PFSK-1 (cell line): ENCODE measurements at regions not wholly inside any gene's neighbourhood (a gene's known extent, or its start where the extent isn't known, plus 50 kb on each side); places are given as distances from the start of the nearest gene placed in this dataset.

ENCODE experiments used
- FOXP2 ChIP-seq: optimal IDR thresholded peaks from 2 replicates; pipeline ENCODE3; 2011; ENCODE audit warnings: borderline replicate concordance, control low read depth, inconsistent platforms; ENCODE audit not compliant: insufficient read depth; ENCODE audit errors: extremely low read length, extremely low read depth
- POLR2AphosphoS5 ChIP-seq: IDR thresholded peaks from 2 replicates; pipeline ENCODE4 v1.6.1; 2012; ENCODE audit warnings: low read depth, mild to moderate bottlenecking, control low read depth, low read length, moderate library complexity
- SIN3A ChIP-seq: IDR thresholded peaks from 2 replicates; pipeline ENCODE4 v1.6.1; 2012; ENCODE audit warnings: mild to moderate bottlenecking, low read length, moderate library complexity, borderline replicate concordance; ENCODE audit not compliant: insufficient read depth
- TAF1 ChIP-seq: IDR thresholded peaks from 2 replicates; pipeline ENCODE4 v1.6.1; 2012; ENCODE audit warnings: low read length, control low read depth, borderline replicate concordance; ENCODE audit not compliant: insufficient read depth
- TF ChIP-seq, protein P1 (sequence below), 2 experiments: IDR thresholded peaks; 2 replicates each; pipeline versions ENCODE4 v1.6.1 to v1.8.0; 2011 to 2012; ENCODE audit warnings: low read depth in 2 of 2, low read length in 2 of 2, control low read depth in 1 of 2, inconsistent platforms in 1 of 2, mild to moderate bottlenecking in 1 of 2, moderate library complexity in 1 of 2; ENCODE audit not compliant: insufficient read depth in 1 of 2

DNA sequence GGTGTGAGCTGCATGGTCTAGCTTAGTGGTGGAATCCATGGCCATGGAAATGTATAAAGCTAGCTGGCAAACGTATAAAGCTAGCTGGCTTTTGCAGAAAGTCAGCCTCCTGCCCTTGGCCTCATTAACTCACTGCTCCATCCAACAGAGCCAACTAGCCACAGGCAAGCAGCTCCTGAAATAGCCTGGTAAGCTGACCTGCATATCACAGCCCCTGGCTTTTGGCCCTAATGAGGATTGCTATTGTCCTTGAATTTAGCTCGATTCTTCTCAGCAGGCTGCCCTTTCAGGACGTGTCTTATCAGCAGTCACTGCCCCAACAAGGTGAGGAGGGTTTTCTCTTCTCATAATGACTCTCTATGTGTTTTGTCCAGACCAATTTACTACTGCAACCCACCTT lies 446.8 kb downstream of the WDR72 start:
- no peak for TF ChIP-seq SIN3A
- TF ChIP-seq, protein P1, sequence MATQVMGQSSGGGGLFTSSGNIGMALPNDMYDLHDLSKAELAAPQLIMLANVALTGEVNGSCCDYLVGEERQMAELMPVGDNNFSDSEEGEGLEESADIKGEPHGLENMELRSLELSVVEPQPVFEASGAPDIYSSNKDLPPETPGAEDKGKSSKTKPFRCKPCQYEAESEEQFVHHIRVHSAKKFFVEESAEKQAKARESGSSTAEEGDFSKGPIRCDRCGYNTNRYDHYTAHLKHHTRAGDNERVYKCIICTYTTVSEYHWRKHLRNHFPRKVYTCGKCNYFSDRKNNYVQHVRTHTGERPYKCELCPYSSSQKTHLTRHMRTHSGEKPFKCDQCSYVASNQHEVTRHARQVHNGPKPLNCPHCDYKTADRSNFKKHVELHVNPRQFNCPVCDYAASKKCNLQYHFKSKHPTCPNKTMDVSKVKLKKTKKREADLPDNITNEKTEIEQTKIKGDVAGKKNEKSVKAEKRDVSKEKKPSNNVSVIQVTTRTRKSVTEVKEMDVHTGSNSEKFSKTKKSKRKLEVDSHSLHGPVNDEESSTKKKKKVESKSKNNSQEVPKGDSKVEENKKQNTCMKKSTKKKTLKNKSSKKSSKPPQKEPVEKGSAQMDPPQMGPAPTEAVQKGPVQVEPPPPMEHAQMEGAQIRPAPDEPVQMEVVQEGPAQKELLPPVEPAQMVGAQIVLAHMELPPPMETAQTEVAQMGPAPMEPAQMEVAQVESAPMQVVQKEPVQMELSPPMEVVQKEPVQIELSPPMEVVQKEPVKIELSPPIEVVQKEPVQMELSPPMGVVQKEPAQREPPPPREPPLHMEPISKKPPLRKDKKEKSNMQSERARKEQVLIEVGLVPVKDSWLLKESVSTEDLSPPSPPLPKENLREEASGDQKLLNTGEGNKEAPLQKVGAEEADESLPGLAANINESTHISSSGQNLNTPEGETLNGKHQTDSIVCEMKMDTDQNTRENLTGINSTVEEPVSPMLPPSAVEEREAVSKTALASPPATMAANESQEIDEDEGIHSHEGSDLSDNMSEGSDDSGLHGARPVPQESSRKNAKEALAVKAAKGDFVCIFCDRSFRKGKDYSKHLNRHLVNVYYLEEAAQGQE (IDR thresholded peaks at IDR 0.05; ENCODE audit: insufficient read depth in 1 of 2, low read depth in 2 of 2, low read length in 2 of 2) = no peak
- TF ChIP-seq POLR2AphosphoS5 = no peak
- TF ChIP-seq TAF1 = no peak
- no peak for TF ChIP-seq FOXP2
